ENCODE measurements at regions not wholly inside any gene's neighbourhood (a gene's known extent, or its start where the extent isn't known, plus 50 kb on each side); places are given as distances from the start of the nearest gene placed in this dataset.

DNA sequence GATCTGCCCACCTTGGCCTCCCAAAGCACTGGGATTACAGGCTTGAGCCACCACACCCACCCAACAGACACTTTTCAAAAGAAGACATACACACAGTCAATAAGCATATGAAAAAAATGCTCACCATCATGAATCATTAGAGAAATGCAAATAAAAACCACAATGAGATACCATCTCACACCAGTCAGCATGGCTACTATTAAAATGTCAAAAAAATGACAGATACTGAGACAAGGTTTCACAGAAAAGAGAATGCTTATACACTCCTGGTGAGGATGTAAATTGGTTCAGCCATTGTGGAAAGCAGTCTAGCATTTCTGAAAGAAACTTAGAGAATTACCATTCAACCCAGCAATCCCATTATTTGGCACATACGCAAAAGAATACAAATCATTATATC is 1947.2 kb downstream of the SUCLG1 start:
- H3K9me3 Mint-ChIP-seq: peaks cover 4 to 6% of the 10 kb centered on the region in 2 donors
- intact Hi-C loops (cut with micrococcal nuclease): no loop called here
- Histone ChIP-seq H3K27ac (ENCODE audit: low read length) (no peak overlapping the region), H3K27me3 (ENCODE audit: control insufficient read depth, insufficient read depth, low read length) (no peaks in the 10 kb centered on the region), H3K9me3 (ENCODE audit: control insufficient read depth, insufficient read depth, low read length) (peaks cover 10% of the 10 kb centered on the region), H3K4me3 (ENCODE audit: low read length) (no peak overlapping the region), H3K4me1 (ENCODE audit: control insufficient read depth, insufficient read depth, low read length) (no peaks in the 10 kb centered on the region), H3K36me3 (ENCODE audit: control insufficient read depth, insufficient read depth, low read length) (no peaks in the 10 kb centered on the region)
- ATAC-seq: no peak
- 100% methylated on average over 1 of the region's 1 CpG for WGBS (ENCODE audit: insufficient coverage)
- no peak overlapping the region for H3K27ac Mint-ChIP-seq
- TF ChIP-seq, protein P1, sequence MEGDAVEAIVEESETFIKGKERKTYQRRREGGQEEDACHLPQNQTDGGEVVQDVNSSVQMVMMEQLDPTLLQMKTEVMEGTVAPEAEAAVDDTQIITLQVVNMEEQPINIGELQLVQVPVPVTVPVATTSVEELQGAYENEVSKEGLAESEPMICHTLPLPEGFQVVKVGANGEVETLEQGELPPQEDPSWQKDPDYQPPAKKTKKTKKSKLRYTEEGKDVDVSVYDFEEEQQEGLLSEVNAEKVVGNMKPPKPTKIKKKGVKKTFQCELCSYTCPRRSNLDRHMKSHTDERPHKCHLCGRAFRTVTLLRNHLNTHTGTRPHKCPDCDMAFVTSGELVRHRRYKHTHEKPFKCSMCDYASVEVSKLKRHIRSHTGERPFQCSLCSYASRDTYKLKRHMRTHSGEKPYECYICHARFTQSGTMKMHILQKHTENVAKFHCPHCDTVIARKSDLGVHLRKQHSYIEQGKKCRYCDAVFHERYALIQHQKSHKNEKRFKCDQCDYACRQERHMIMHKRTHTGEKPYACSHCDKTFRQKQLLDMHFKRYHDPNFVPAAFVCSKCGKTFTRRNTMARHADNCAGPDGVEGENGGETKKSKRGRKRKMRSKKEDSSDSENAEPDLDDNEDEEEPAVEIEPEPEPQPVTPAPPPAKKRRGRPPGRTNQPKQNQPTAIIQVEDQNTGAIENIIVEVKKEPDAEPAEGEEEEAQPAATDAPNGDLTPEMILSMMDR (IDR thresholded peaks at IDR 0.05): no peak
- H3K36me3 Mint-ChIP-seq: no peaks in the 10 kb centered on the region
- no peak for DNase-seq
- no peak overlapping the region for H3K4me3 Mint-ChIP-seq
- H3K27me3 Mint-ChIP-seq (ENCODE audit: low read depth in 2 of 2): no peaks in the 10 kb centered on the region
- H3K4me1 Mint-ChIP-seq: no peaks in the 10 kb centered on the region

DNA sequence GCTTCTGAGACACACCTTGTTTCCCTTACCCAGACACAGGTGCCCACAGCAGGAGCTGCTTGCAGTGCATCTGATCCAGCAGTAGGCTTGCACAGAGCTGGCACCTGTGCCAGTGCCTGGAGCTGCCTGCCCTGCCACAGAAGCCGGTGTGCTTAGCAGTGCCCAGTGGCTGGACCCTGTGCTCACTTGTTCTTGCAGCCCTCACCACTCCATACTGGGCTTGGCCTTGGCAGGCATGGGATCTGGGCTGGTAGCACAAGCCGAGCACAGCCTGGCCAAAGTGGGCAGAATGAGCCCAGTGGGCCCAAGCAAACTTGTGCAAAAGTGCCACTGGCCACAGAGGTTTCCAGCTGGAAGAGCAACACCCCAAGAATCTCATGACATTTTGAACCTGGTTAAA is 1950.4 kb downstream of the SUCLG1 start:
- Histone ChIP-seq H3K27me3 (ENCODE audit: control insufficient read depth, insufficient read depth, low read length) (no peaks in the 10 kb centered on the region), H3K27ac (ENCODE audit: low read length) (no peak overlapping the region), H3K36me3 (ENCODE audit: control insufficient read depth, insufficient read depth, low read length) (no peaks in the 10 kb centered on the region), H3K4me3 (ENCODE audit: low read length) (no peak overlapping the region), H3K4me1 (ENCODE audit: control insufficient read depth, insufficient read depth, low read length) (no peaks in the 10 kb centered on the region), H3K9me3 (ENCODE audit: control insufficient read depth, insufficient read depth, low read length) (peaks cover 15% of the 10 kb centered on the region)
- Mint-ChIP-seq H3K9me3 (peaks cover 4 to 8% of the 10 kb centered on the region in 2 donors), H3K36me3 (no peaks in the 10 kb centered on the region), H3K27me3 (ENCODE audit: low read depth in 2 of 2) (no peaks in the 10 kb centered on the region), H3K4me3 (no peak overlapping the region), H3K27ac (no peak overlapping the region), H3K4me1 (no peaks in the 10 kb centered on the region)
- no peak for DNase-seq
- intact Hi-C loops (cut with micrococcal nuclease): no loop called here
- TF ChIP-seq, protein P1 (IDR thresholded peaks at IDR 0.05): no peak
- WGBS (ENCODE audit: insufficient coverage): 90% methylated on average over 2 of the region's 2 CpGs
- no peak for ATAC-seq

GRCh38 chr2:82507657-82508056 is 1951.4 kb downstream of the SUCLG1 start:
- intact Hi-C loops (cut with micrococcal nuclease): no loop called here
- DNase-seq (no peak), ATAC-seq (no peak)
- Histone ChIP-seq H3K4me1 (ENCODE audit: control insufficient read depth, insufficient read depth, low read length) (no peaks in the 10 kb centered on the region), H3K4me3 (ENCODE audit: low read length) (no peak overlapping the region), H3K27me3 (ENCODE audit: control insufficient read depth, insufficient read depth, low read length) (no peaks in the 10 kb centered on the region), H3K9me3 (ENCODE audit: control insufficient read depth, insufficient read depth, low read length) (peaks cover 15% of the 10 kb centered on the region), H3K27ac (ENCODE audit: low read length) (no peak overlapping the region), H3K36me3 (ENCODE audit: control insufficient read depth, insufficient read depth, low read length) (no peaks in the 10 kb centered on the region)
- no peaks in the 10 kb centered on the region for H3K27me3 Mint-ChIP-seq (ENCODE audit: low read depth in 2 of 2)
- H3K27ac Mint-ChIP-seq: no peak overlapping the region
- no peak overlapping the region for H3K4me3 Mint-ChIP-seq
- no peaks in the 10 kb centered on the region for H3K4me1 Mint-ChIP-seq
- 91% methylated on average over 11 of the region's 11 CpGs for WGBS (ENCODE audit: insufficient coverage)
- TF ChIP-seq, protein P1 (IDR thresholded peaks at IDR 0.05): no peak
- no peaks in the 10 kb centered on the region for H3K36me3 Mint-ChIP-seq
- peaks cover 11 to 14% of the 10 kb centered on the region in 2 donors for H3K9me3 Mint-ChIP-seq

- no peak for ATAC-seq
- H3K36me3 ChIP-seq (ENCODE audit: control insufficient read depth, insufficient read depth, low read length): no peaks in the 10 kb centered on the region
- no peaks in the 10 kb centered on the region for H3K27me3 Mint-ChIP-seq (ENCODE audit: low read depth in 2 of 2)
- H3K4me3 ChIP-seq (ENCODE audit: low read length): no peak overlapping the region
- no peak overlapping the region for H3K27ac Mint-ChIP-seq
- no peak overlapping the region for H3K4me3 Mint-ChIP-seq
- intact Hi-C loops (cut with micrococcal nuclease): no loop called here
- DNase-seq: no peak
- no peaks in the 10 kb centered on the region for H3K27me3 ChIP-seq (ENCODE audit: control insufficient read depth, insufficient read depth, low read length)
- peaks cover 19% of the 10 kb centered on the region for H3K9me3 ChIP-seq (ENCODE audit: control insufficient read depth, insufficient read depth, low read length)
- TF ChIP-seq, protein P1 (IDR thresholded peaks at IDR 0.05): no peak
- peaks cover 20 to 24% of the 10 kb centered on the region in 2 donors for H3K9me3 Mint-ChIP-seq
- no peak overlapping the region for H3K27ac ChIP-seq (ENCODE audit: low read length)
- H3K4me1 Mint-ChIP-seq: no peaks in the 10 kb centered on the region
- 83% methylated on average over 4 of the region's 4 CpGs for WGBS (ENCODE audit: insufficient coverage)
- peaks cover 7% of the 10 kb centered on the region for H3K36me3 Mint-ChIP-seq
- no peaks in the 10 kb centered on the region for H3K4me1 ChIP-seq (ENCODE audit: control insufficient read depth, insufficient read depth, low read length)
Observed at GRCh38 chr2:82501217-82501616, 1957.9 kb downstream of the SUCLG1 start.

Measured in natural killer cell (primary cell).